Activated CD4-positive, alpha-beta T cell treated with anti-CD3 and anti-CD28 coated beads for 36 hours (primary cell): ENCODE measurements at regions not wholly inside any gene's neighbourhood (a gene's known extent, or its start where the extent isn't known, plus 50 kb on each side); places are given as distances from the start of the nearest gene placed in this dataset.
"Not testable (repeated sequence)": the region's sequence is repeated elsewhere in the genome, so short reads cannot be mapped to it uniquely, and the experiment has no call there.

ENCODE experiments used
- ATAC-seq: fragments of 200-7000 bp; cut with Tn5 transposase; one replicate; pipeline ENCODE4 v1.10.0; 2021; ENCODE audit warnings: mild to moderate bottlenecking, moderate library complexity
- CTCF ChIA-PET: fragments of 350-600 bp; sonication (Branson Sonifier 250); formaldehyde crosslinking; loops from one replicate; lab custom pipeline; 2021; ENCODE audit warnings: antibody characterized with exemption; lab: Charles Lee
- POLR2A ChIA-PET: fragments of 350-600 bp; sonication (Branson Sonifier 250); formaldehyde crosslinking; loops from one replicate; lab custom pipeline; 2021; ENCODE audit warnings: antibody characterized with exemption, inconsistent platforms; lab: Charles Lee
- DNase-seq: peaks from one replicate; pipeline ENCODE4 v3.0.0-alpha.2; 2020
- H3K27ac Mint-ChIP-seq: one replicate; pipeline ENCODE4 v1.8.0; 2021; ENCODE audit warnings: mixed read lengths
- H3K27me3 Mint-ChIP-seq: one replicate; pipeline ENCODE4 v1.8.0; 2021; ENCODE audit warnings: mixed read lengths
- H3K36me3 Mint-ChIP-seq: one replicate; pipeline ENCODE4 v1.8.0; 2021; ENCODE audit warnings: low read depth, mixed read lengths
- H3K4me1 Mint-ChIP-seq: one replicate; pipeline ENCODE4 v1.8.0; 2021; ENCODE audit warnings: mixed read lengths
- H3K4me3 Mint-ChIP-seq: one replicate; pipeline ENCODE4 v1.8.0; 2021; ENCODE audit warnings: mild to moderate bottlenecking, moderate library complexity, mixed read lengths
- H3K9me3 Mint-ChIP-seq: one replicate; pipeline ENCODE4 v1.8.0; 2021; ENCODE audit warnings: low read depth, mixed read lengths
- intact Hi-C, 2 experiments: fragments of 100-400 bp; cut with DNase I in 1 of 2; cut with micrococcal nuclease in 1 of 2; formaldehyde crosslinking; loops; one replicate each; pipeline versions ENCODE4 v1.14.2 to v1.15.1; 2022 to 2024; cut with DNase I, micrococcal nuclease

DNA sequence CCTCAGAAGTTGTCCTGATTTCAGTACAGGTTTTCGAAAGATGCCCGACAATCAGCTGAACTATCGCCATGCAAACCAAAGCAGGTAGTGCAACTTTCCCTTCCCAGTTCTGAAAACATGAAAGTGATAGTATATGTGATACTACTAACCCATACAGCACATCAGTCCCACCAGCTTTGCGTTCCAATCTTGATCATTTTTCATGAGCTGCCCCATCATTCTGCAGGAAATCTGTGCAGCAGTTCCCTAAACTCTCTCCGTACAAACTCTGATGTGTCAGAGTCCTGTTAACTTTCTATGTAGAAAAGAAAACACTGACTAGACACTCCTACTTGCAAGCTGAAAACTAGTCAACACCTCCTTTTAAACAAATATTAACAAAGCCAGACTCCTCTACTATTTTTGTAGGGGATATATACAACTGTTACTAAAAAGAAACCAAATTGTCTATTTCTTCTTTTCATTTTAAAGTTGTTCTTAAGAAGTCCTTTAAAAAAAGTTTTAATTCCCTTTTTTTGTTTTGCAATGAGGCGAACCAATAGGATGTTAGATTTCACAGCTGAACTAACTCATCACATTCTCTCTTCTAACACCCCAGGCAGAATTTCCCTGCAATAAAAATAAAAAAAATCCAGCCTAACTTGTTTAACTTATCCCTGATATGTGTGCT lies 99.6 kb upstream of the DST start:
- H3K27ac Mint-ChIP-seq: no peak overlapping the region
- H3K36me3 Mint-ChIP-seq: no peaks in the 10 kb centered on the region
- H3K4me1 Mint-ChIP-seq: peaks cover 2% of the 10 kb centered on the region
- POLR2A ChIA-PET: no interaction called here
- intact Hi-C loops: no loop called here
- no peak overlapping the region for H3K4me3 Mint-ChIP-seq
- CTCF ChIA-PET: no interaction called here
- ATAC-seq (no peak), DNase-seq (no peak)
- no peaks in the 10 kb centered on the region for H3K27me3 Mint-ChIP-seq
- H3K9me3 Mint-ChIP-seq: no peaks in the 10 kb centered on the region

GRCh38 chr6:56741472-56741871 lies 98.8 kb upstream of the DST start:
- CTCF ChIA-PET: no interaction called here

GRCh38 chr6:56739836-56740815 lies 97.4 kb upstream of the DST start:
- no peak for ATAC-seq
- intact Hi-C loops: no loop called here
- H3K27ac Mint-ChIP-seq: no peak overlapping the region
- H3K9me3 Mint-ChIP-seq: no peaks in the 10 kb centered on the region
- no peak for DNase-seq
- CTCF ChIA-PET: interaction anchor here (0.7 kb wide), 1 partner anchor 152 kb away, joined by 3 read pairs; no protein-coding TSS in a partner anchor
- H3K4me3 Mint-ChIP-seq: no peak overlapping the region
- H3K4me1 Mint-ChIP-seq: peaks cover 2% of the 10 kb centered on the region
- no peaks in the 10 kb centered on the region for H3K36me3 Mint-ChIP-seq
- POLR2A ChIA-PET: no interaction called here
- no peaks in the 10 kb centered on the region for H3K27me3 Mint-ChIP-seq

More at GRCh38 chr6:56741472-56741871, 98.8 kb upstream of the DST start:
- Mint-ChIP-seq H3K9me3 (no peaks in the 10 kb centered on the region), H3K4me1 (peaks cover 2% of the 10 kb centered on the region), H3K27ac (no peak overlapping the region), H3K36me3 (no peaks in the 10 kb centered on the region), H3K27me3 (no peaks in the 10 kb centered on the region), H3K4me3 (no peak overlapping the region)
- POLR2A ChIA-PET: no interaction called here
- DNase-seq: no peak
- no peak for ATAC-seq
- intact Hi-C loops: no loop called here

GRCh38 chr6:56736804-56737203 lies 94.1 kb upstream of the DST start:
- ATAC-seq (no peak), DNase-seq (no peak)
- no peaks in the 10 kb centered on the region for H3K36me3 Mint-ChIP-seq
- H3K27me3 Mint-ChIP-seq: no peaks in the 10 kb centered on the region
- intact Hi-C loops: no loop called here
- POLR2A ChIA-PET: no interaction called here
- H3K4me3 Mint-ChIP-seq: no peak overlapping the region
- no peaks in the 10 kb centered on the region for H3K9me3 Mint-ChIP-seq
- no peak overlapping the region for H3K27ac Mint-ChIP-seq
- CTCF ChIA-PET: no interaction called here
- no peaks in the 10 kb centered on the region for H3K4me1 Mint-ChIP-seq

DNA sequence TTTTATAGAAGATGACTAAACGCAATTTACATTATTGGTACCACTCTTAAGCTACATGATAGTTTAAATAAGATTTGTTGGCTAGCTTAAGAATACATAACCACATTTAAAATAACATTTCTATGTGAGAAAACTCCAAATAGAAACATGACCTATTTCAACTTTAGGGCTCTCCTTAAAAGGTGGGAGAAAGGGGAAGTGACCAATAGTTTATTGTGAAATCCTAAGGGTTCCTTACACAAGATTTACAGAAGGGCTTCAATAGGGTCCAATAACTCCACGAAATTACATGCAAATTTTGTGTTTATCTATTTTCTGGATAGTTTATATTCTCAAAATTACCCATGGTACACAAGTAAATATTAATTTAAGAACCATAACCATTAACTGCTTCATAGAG lies 91.6 kb upstream of the DST start:
- Mint-ChIP-seq H3K9me3 (no peaks in the 10 kb centered on the region), H3K4me1 (no peaks in the 10 kb centered on the region), H3K27me3 (no peaks in the 10 kb centered on the region), H3K4me3 (no peak overlapping the region), H3K27ac (no peak overlapping the region), H3K36me3 (no peaks in the 10 kb centered on the region)
- DNase-seq (no peak), ATAC-seq (no peak)
- CTCF ChIA-PET: no interaction called here
- intact Hi-C loops: no loop called here
- POLR2A ChIA-PET: no interaction called here

- Mint-ChIP-seq H3K36me3 (no peaks in the 10 kb centered on the region), H3K27me3 (no peaks in the 10 kb centered on the region), H3K4me3 (no peak overlapping the region), H3K4me1 (no peaks in the 10 kb centered on the region), H3K27ac (no peak overlapping the region), H3K9me3 (no peaks in the 10 kb centered on the region)
- intact Hi-C loops: no loop called here
- ATAC-seq: no peak
- no peak for DNase-seq
- POLR2A ChIA-PET: no interaction called here
- CTCF ChIA-PET: no interaction called here
Observed at GRCh38 chr6:56733211-56733697, 90.6 kb upstream of the DST start.

GRCh38 chr6:56732517-56732916 lies 89.8 kb upstream of the DST start:
- H3K36me3 Mint-ChIP-seq: no peaks in the 10 kb centered on the region
- H3K27ac Mint-ChIP-seq: no peak overlapping the region
- CTCF ChIA-PET: interaction anchor here (0.7 kb wide), 1 partner anchor 112 kb away, joined by 5 read pairs; no protein-coding TSS in a partner anchor
- POLR2A ChIA-PET: no interaction called here
- no peaks in the 10 kb centered on the region for H3K9me3 Mint-ChIP-seq
- no peak for ATAC-seq
- intact Hi-C loops: no loop called here
- H3K27me3 Mint-ChIP-seq: no peaks in the 10 kb centered on the region
- no peak for DNase-seq
- no peak overlapping the region for H3K4me3 Mint-ChIP-seq
- no peaks in the 10 kb centered on the region for H3K4me1 Mint-ChIP-seq

DNA sequence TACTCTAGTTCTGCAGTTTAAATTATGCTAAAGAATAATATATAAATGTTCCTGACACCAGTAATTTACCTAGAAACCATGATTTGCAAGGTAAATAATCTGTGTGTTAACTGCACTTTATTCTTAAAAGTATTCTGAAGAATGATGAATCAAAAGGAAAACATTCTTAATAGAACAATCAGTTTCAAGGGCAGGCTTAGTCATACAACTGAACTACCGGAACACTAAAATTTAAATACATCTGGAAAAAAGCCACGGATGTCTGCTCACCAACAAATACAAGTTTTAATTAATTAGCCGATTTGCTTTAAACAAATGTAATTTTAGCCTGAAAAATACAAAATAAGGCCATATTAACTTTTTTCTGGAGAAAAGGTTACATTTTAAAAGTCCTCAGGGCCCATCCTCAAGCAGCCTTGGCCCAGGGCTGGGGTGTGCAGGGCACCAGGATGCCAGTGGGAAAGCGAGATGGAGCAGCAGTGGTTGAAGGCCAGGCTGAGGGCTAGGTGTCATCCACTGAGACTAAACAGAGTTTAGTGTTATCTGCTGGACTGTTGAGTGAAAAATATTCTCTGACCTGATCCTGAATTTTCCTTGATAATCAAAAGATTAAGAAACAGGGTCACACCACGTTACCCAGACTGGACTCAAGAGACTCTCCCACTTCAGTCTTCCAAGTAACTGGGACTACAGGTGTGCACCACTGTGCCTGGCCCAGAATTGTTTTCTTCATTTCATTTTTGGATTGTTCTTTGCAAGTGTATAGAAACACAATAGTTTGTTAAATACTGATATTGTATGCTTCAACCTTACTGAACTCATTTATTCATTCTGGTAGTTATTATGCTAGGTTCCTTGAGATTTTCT lies 88.2 kb upstream of the DST start:
- DNase-seq (no peak), ATAC-seq (no peak)
- intact Hi-C loops: no loop called here
- H3K36me3 Mint-ChIP-seq: no peaks in the 10 kb centered on the region
- ChIA-PET CTCF (interaction anchor here (0.9 kb wide), 1 partner anchor 21 kb away, joined by 3 read pairs; no protein-coding TSS in a partner anchor), POLR2A (no interaction called here)
- no peak overlapping the region for H3K4me3 Mint-ChIP-seq
- H3K27me3 Mint-ChIP-seq: no peaks in the 10 kb centered on the region
- no peak overlapping the region for H3K27ac Mint-ChIP-seq
- no peaks in the 10 kb centered on the region for H3K9me3 Mint-ChIP-seq
- H3K4me1 Mint-ChIP-seq: no peaks in the 10 kb centered on the region

DNA sequence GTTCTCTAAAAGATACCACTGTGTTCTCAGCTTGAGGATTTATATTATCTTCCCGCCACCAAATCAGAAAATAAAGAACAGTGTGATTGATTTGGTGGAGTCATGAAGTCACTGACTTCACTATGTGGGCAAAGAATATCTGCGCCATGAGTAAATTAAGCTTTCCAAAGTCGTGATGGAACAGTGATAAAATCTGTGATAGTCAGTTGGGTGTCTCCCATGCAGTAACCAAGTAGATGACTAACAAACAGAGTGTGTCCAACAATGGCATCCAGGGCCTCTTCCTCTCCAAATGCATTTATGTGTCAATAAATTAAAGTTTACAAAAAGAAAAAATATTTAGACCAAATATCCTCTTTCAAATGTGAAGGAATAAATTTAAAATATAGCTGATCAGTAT lies 87.0 kb upstream of the DST start:
- no peaks in the 10 kb centered on the region for H3K9me3 Mint-ChIP-seq
- no peak for DNase-seq
- no peak for ATAC-seq
- no peaks in the 10 kb centered on the region for H3K27me3 Mint-ChIP-seq
- H3K36me3 Mint-ChIP-seq: no peaks in the 10 kb centered on the region
- no peaks in the 10 kb centered on the region for H3K4me1 Mint-ChIP-seq
- no peak overlapping the region for H3K27ac Mint-ChIP-seq
- no peak overlapping the region for H3K4me3 Mint-ChIP-seq
- POLR2A ChIA-PET: no interaction called here
- CTCF ChIA-PET: interaction anchor here (0.6 kb wide), 1 partner anchor 591 kb away, joined by 3 read pairs; no protein-coding TSS in a partner anchor
- intact Hi-C loops: no loop called here

GRCh38 chr6:56729166-56729565 lies 86.5 kb upstream of the DST start:
- ATAC-seq, CTCF ChIA-PET, H3K27ac Mint-ChIP-seq, DNase-seq, H3K9me3 Mint-ChIP-seq, POLR2A ChIA-PET, H3K36me3 Mint-ChIP-seq, H3K4me1 Mint-ChIP-seq, intact Hi-C loops, H3K27me3 Mint-ChIP-seq, H3K4me3 Mint-ChIP-seq: not testable (repeated sequence)
